Cardiac fibroblast (primary cell): ENCODE measurements at regions not wholly inside any gene's neighbourhood (a gene's known extent, or its start where the extent isn't known, plus 50 kb on each side); places are given as distances from the start of the nearest gene placed in this dataset.
"Not testable (repeated sequence)": the region's sequence is repeated elsewhere in the genome, so short reads cannot be mapped to it uniquely, and the experiment has no call there.

Experiments
- DNase-seq, 2 donors: peaks; one replicate each; pipeline versions ENCODE4 v3.0.0 to v3.0.0-alpha.2; 2010; ENCODE audit warnings: low read depth in 2 of 2
- H3K4me3 ChIP-seq, 2 donors: replicated peaks in 1 of 2; 1 replicate in 1 of 2; 2 replicates in 1 of 2; pipeline ENCODE4 v1.5.1; 2011; ENCODE audit warnings: low read depth in 2 of 2, low read length in 2 of 2, mild to moderate bottlenecking in 2 of 2, moderate library complexity in 1 of 2
- CTCF ChIP-seq: IDR thresholded peaks from one replicate; pipeline ENCODE4 v1.5.1; 2011; ENCODE audit warnings: low read depth, mild to moderate bottlenecking, low read length, inconsistent platforms

DNA sequence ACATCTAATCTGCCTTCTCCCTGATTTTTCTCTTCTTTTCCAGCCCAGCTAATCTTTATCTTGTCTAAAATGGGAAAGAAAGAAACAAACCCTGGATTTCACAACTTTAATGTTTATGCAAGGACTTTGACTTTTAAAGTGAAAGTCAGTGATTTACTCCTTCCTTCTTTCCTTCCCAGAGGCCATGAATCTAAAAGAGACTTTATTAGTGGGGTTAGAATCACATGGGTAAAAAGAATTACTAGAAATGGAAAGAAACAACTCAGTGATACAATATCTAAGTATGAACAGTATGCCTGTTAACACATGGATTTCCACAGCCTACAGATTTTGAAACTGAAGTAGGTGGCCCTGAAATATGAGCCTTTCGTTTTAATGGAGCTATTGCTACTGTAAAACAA is 59.8 kb upstream of the KCNK2 start:
- no peak for TF ChIP-seq CTCF

GRCh38 chr1:215023155-215023832 is 59.2 kb upstream of the KCNK2 start:
- H3K4me3 ChIP-seq: no peak overlapping the region
- TF ChIP-seq CTCF: no peak
- DNase-seq: peak; percentile 45 to 64

More for the DNA sequence above, 59.8 kb upstream of the KCNK2 start:
- H3K4me3 ChIP-seq: no peak overlapping the region
- peak; percentile 51 to 53 for DNase-seq

DNA sequence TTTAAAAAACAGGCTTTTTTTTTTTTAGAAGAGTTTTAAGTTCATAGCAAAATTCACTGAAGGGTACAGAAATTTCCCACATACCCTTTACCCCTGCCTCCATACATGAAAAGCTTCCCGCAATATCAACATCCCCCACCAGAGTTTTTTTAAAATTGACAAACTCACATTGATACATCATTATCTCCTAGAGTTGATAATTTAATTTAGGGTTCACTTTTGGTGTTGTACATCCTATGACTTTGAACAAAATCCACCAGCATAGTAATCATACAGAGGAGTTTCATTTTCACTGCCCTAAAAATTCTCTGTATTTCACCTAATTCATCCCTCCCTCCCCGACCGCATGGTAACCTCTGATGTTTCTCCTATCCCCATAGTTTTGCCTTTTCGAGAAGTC is 53.6 kb upstream of the KCNK2 start:
- no peak for TF ChIP-seq CTCF
- no peak overlapping the region for H3K4me3 ChIP-seq
- DNase-seq: no peak

DNA sequence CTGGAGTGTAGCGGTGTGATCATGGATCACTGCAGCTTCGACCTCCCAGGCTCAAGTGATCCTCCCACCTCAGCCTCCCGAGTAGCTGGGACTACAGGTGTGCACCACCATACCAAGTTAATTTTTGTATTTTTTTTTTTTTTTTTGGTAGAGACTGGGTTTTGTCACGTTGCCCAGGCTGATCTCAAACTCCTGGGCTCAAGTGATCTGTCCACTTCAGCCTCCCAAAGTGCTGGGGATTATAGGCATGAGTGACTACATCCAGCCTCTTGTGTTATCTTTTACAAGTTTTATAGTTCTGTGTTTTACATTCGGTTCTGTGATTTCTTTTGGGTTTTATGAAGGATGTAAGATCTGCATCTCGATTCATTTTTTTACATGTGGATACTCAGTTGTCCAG is 52.0 kb upstream of the KCNK2 start:
- not testable (repeated sequence) for DNase-seq, H3K4me3 ChIP-seq

- no peak for DNase-seq
- TF ChIP-seq CTCF: no peak
These were observed 51.1 kb upstream of the KCNK2 start for GRCh38 chr1:215031392-215031791.

More at GRCh38 chr1:215031392-215031791, 51.1 kb upstream of the KCNK2 start:
- no peak overlapping the region for H3K4me3 ChIP-seq
